Activated CD4-positive, alpha-beta T cell treated with anti-CD3 and anti-CD28 coated beads, Interleukin-2, Interleukin-4, amounts not matched to agents 100 ng/mL and 50 ng/mL, durations not matched to agents 16 hours and 8 hours (primary cell): ENCODE measurements at regions not wholly inside any gene's neighbourhood (a gene's known extent, or its start where the extent isn't known, plus 50 kb on each side); places are given as distances from the start of the nearest gene placed in this dataset.

ENCODE experiments used
- DNase-seq: peaks from one replicate; pipeline ENCODE4 v3.0.0-alpha.2; 2020; ENCODE audit warnings: low spot score

- DNase-seq = no peak
These were observed 293.6 kb upstream of the ZMIZ1 start for GRCh38 chr10:78774999-78775711.

GRCh38 chr10:78775891-78776290 lies 292.9 kb upstream of the ZMIZ1 start:
- DNase-seq = no peak

- no peak for DNase-seq
These were observed 292.0 kb upstream of the ZMIZ1 start for GRCh38 chr10:78776756-78777155.

GRCh38 chr10:78777466-78777865 lies 291.3 kb upstream of the ZMIZ1 start:
- no peak for DNase-seq

GRCh38 chr10:78777867-78778266 lies 290.9 kb upstream of the ZMIZ1 start:
- DNase-seq = no peak

GRCh38 chr10:78778444-78779338 lies 290.1 kb upstream of the ZMIZ1 start:
- DNase-seq = no peak

- DNase-seq = no peak
These were observed 289.3 kb upstream of the ZMIZ1 start for GRCh38 chr10:78779339-78779955.

- no peak for DNase-seq
These were observed 288.2 kb upstream of the ZMIZ1 start for GRCh38 chr10:78780551-78780961.

- DNase-seq = no peak
These were observed 287.4 kb upstream of the ZMIZ1 start for GRCh38 chr10:78781251-78781913.

GRCh38 chr10:78781991-78782390 lies 286.8 kb upstream of the ZMIZ1 start:
- DNase-seq = no peak

- DNase-seq = no peak
These were observed 286.3 kb upstream of the ZMIZ1 start for GRCh38 chr10:78782441-78782840.

- DNase-seq = no peak
These were observed 285.0 kb upstream of the ZMIZ1 start for GRCh38 chr10:78783753-78784152.

GRCh38 chr10:78784546-78784945 lies 284.2 kb upstream of the ZMIZ1 start:
- no peak for DNase-seq

- DNase-seq = no peak
These were observed 283.7 kb upstream of the ZMIZ1 start for GRCh38 chr10:78785066-78785465.

GRCh38 chr10:78785991-78786390 lies 282.8 kb upstream of the ZMIZ1 start:
- no peak for DNase-seq

GRCh38 chr10:78787125-78787524 lies 281.6 kb upstream of the ZMIZ1 start:
- no peak for DNase-seq

GRCh38 chr10:78794736-78795455 lies 273.9 kb upstream of the ZMIZ1 start:
- DNase-seq = no peak

GRCh38 chr10:78798976-78799730 lies 269.6 kb upstream of the ZMIZ1 start:
- no peak for DNase-seq

GRCh38 chr10:78800006-78800405 lies 268.8 kb upstream of the ZMIZ1 start:
- no peak for DNase-seq

GRCh38 chr10:78800535-78801320 lies 268.0 kb upstream of the ZMIZ1 start:
- DNase-seq = no peak
